ENCODE measurements at regions not wholly inside any gene's neighbourhood (a gene's known extent, or its start where the extent isn't known, plus 50 kb on each side); places are given as distances from the start of the nearest gene placed in this dataset.

DNA sequence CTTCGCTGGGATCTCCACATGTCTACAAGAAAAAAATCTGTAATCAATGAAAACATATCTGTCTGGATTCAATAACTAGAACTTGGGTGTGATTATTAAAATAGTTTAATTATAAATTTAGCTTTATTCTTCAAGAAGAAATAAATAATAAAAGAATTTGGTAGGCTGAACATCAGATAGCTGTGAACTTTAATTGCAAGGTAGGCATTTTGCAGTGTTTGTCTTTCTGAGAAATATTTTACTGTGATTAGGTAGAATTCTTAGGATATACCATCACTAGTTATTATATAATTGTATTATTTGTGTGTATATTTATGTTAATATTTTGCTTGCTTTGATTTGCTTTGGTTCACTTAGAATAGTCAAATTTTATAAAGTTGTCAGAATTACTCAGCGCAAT, 409.4 kb downstream of the PCDH18 start:
- DNase-seq (ENCODE audit: low read depth): no peak
- TF ChIP-seq, protein P1, sequence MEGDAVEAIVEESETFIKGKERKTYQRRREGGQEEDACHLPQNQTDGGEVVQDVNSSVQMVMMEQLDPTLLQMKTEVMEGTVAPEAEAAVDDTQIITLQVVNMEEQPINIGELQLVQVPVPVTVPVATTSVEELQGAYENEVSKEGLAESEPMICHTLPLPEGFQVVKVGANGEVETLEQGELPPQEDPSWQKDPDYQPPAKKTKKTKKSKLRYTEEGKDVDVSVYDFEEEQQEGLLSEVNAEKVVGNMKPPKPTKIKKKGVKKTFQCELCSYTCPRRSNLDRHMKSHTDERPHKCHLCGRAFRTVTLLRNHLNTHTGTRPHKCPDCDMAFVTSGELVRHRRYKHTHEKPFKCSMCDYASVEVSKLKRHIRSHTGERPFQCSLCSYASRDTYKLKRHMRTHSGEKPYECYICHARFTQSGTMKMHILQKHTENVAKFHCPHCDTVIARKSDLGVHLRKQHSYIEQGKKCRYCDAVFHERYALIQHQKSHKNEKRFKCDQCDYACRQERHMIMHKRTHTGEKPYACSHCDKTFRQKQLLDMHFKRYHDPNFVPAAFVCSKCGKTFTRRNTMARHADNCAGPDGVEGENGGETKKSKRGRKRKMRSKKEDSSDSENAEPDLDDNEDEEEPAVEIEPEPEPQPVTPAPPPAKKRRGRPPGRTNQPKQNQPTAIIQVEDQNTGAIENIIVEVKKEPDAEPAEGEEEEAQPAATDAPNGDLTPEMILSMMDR (IDR thresholded peaks at IDR 0.05; ENCODE audit: low read length, missing control alignments): no peak
- no peak overlapping the region for H3K4me3 ChIP-seq (replicated peaks; ENCODE audit: low read depth, low read length)

DNA sequence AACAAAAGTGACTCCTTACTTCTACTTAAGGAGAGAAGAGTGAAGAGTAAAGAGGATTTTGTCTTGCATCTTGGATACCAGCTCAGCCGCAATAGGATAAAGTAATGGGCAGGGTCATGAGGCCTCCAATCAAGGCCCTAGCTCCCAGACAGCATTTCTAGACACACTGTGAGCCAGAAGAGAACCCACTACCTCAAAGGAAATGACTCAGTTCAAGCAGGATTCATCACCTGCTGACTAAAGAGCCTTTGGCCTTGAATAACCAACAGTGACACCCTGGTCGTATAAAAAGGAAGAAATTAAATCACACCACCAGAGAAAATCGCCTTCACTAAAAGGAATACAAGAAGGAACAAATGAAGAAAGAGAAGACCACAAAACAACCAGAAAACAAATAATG, 416.1 kb downstream of the PCDH18 start:
- no peak overlapping the region for H3K4me3 ChIP-seq (replicated peaks; ENCODE audit: low read depth, low read length)
- DNase-seq (ENCODE audit: low read depth): no peak
- TF ChIP-seq, protein P1 (IDR thresholded peaks at IDR 0.05; ENCODE audit: low read length, missing control alignments): no peak

DNA sequence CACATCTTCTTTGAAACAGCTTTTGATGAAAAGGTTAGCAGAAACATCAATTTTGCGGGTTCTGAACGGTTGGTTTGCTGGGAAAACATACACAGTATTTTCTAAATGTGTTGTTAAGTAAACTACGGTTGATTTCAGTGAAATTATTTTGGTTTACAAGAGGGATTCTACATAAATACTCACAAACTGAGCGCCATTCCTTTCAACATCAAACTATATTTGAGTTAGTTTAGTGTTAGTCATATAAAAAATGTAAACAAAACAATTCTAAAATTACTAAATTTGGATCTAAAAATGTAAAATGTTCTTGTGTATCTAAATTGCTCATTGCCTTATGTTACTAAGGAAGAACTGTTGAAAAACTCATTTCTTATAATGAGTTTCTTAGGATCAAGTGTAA, 425.6 kb downstream of the PCDH18 start:
- TF ChIP-seq, protein P1 (IDR thresholded peaks at IDR 0.05; ENCODE audit: low read length, missing control alignments): no peak
- no peak overlapping the region for H3K4me3 ChIP-seq (replicated peaks; ENCODE audit: low read depth, low read length)
- DNase-seq (ENCODE audit: low read depth): no peak

DNA sequence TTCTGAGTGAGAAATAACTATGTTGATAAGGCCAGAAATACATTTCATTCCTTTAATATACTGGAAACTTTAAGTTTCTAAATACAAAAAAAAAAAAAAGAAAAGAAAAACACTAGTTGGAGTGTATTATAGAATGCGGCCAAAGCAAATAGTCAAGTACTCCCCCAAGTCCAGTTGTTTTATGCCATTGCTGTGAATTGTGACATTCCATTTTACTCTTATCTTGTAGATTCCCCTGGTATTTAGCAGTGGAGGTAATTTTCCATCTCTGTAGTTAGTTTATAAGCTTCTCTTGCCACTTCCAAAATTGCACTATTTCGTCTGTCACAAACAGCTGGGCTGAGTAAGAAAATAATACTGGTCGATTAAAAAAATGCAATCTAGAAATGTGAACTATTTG, 426.0 kb downstream of the PCDH18 start:
- TF ChIP-seq, protein P1 (IDR thresholded peaks at IDR 0.05; ENCODE audit: low read length, missing control alignments): no peak
- DNase-seq (ENCODE audit: low read depth): peak; percentile 45
- no peak overlapping the region for H3K4me3 ChIP-seq (replicated peaks; ENCODE audit: low read depth, low read length)

DNA sequence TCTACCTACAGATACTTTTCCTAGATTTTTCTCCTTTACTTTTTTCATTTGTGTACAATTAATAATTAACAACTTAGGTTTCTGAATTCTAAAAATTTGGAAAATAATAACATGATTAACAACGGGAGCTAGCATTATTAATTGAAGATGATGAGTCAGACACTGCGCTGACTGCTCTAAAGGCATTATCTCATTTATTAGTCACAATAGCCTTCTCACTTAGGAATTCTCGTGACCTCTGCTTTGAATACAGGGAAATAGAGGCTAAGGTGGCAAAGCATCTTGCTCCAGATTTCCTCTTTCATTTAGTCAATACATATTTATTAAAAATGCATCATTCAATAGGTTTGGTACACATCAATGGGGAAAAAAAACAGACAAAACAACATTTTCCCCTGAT, 441.3 kb downstream of the PCDH18 start:
- TF ChIP-seq, protein P1 (IDR thresholded peaks at IDR 0.05; ENCODE audit: low read length, missing control alignments): no peak
- no peak overlapping the region for H3K4me3 ChIP-seq (replicated peaks; ENCODE audit: low read depth, low read length)
- DNase-seq (ENCODE audit: low read depth): no peak

DNA sequence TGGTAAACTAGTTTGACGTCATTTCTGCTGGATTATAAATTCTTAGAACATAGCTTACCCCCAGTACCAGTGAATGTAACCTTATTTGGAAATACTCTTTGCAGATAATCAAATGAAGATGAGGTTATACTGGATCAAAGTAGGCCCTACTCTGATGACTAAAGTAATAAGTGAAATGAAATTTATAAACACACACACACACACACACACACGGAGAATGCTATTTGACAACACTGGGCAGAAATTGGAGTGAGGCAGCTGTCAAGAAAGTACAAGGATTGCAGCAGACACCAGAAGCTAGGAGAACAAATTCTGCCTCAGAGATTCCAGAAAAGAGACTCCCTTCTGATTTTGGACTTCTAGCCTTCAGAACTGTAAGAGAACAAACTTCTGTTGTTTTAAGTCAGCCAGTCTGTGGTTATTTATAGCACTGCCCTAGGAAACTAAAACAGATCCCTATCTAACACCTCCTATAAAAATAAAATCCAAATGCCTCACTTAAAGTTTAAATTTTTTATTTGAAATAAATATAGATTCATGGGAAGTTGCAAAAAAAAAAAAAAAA, 448.6 kb downstream of the PCDH18 start:
- peak; percentile 15 for DNase-seq (ENCODE audit: low read depth)
- H3K4me3 ChIP-seq (replicated peaks; ENCODE audit: low read depth, low read length): no peak overlapping the region
- TF ChIP-seq, protein P1 (IDR thresholded peaks at IDR 0.05; ENCODE audit: low read length, missing control alignments): no peak

DNA sequence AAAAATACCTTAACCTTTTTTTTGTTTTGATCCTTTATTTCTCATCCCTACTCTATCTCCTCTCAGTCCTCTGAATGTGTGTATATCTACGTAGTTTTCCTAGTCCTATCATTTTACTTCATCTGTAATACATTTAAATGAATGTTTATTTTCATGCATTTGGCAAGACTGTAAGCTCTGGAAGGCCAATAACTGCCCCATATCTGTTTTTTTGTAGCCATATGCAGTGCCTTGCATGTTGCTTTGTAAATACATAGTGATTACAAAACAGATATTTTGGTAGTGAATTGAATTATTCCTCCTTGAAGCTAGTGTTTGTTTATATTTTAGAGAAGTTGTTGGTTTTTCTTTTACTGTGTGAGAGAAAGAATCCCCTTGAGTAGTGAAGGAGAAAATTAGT, 450.2 kb downstream of the PCDH18 start:
- TF ChIP-seq, protein P1 (IDR thresholded peaks at IDR 0.05; ENCODE audit: low read length, missing control alignments): no peak
- DNase-seq (ENCODE audit: low read depth): no peak
- no peak overlapping the region for H3K4me3 ChIP-seq (replicated peaks; ENCODE audit: low read depth, low read length)

Measured in fibroblast of pulmonary artery (primary cell).